GM21381 (cell line): ENCODE measurements at regions not wholly inside any gene's neighbourhood (a gene's known extent, or its start where the extent isn't known, plus 50 kb on each side); places are given as distances from the start of the nearest gene placed in this dataset.

Experiments
- ATAC-seq: cut with Tn5 transposase; IDR thresholded peaks from one replicate; pipeline ENCODE4 v1.9.1; 2021; ENCODE audit warnings: mild to moderate bottlenecking, moderate library complexity; ENCODE audit not compliant: unreplicated experiment

- no peak for ATAC-seq
These were observed 281.8 kb downstream of the RNF144B start for GRCh38 chr6:18668994-18669393.

DNA sequence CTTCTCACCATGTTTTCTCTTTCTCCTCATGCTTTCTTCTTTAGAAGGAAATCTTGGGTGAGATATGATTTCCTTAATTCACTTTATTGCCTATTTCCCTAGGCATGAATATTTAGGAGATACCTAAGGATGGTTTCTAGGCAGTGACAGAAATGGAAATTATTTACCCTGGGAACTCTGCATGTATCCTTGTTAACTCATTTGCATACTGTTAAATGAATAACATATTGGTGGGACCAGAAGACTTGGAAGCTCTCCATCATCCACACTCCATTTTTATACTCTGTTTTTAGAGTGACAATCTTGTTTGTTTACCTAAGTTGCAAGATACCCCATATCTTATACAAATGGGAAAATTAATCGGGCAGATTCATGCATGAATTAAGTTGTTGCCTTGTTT, 285.7 kb downstream of the RNF144B start:
- ATAC-seq: no peak

DNA sequence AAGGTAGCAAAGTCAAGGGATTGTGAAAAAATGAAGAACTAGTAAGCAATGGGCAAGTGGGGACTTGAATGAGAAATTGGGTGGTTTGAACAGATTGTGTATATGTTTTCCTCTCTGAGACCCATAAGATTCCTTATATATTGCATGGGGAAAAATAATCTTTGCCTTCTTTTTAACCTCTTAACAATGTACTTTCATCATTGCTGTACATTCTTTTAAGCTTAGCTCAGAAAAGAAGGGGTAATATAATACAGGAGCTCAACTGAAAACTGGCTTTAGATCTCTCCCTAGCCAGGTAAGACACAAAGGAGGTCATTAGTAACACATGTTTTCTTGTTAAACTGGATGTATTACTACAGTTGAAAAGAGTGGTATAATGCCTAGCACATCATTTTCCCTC, 287.2 kb downstream of the RNF144B start:
- no peak for ATAC-seq

GRCh38 chr6:18675881-18676280, 288.7 kb downstream of the RNF144B start:
- ATAC-seq: no peak

- ATAC-seq: no peak
These were observed 289.4 kb downstream of the RNF144B start for GRCh38 chr6:18676548-18676947.

DNA sequence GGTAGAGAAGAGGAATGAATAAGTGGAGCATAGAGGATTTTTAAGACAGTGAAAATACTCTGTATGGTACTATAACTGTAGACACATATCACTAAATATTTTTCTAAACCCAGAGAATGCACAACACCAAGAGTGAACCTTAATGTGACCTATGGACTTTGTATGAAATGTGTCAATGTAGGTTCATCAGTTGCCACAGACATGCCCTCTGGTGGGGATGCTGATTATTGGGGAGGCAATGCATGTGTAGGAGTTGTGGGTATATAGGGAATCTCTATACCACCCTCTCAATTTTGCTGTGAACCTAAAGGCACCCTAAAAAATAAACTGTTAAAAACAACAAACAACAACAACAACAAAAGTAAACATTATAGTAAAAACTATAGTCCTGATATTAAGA, 293.7 kb downstream of the RNF144B start:
- ATAC-seq: no peak

DNA sequence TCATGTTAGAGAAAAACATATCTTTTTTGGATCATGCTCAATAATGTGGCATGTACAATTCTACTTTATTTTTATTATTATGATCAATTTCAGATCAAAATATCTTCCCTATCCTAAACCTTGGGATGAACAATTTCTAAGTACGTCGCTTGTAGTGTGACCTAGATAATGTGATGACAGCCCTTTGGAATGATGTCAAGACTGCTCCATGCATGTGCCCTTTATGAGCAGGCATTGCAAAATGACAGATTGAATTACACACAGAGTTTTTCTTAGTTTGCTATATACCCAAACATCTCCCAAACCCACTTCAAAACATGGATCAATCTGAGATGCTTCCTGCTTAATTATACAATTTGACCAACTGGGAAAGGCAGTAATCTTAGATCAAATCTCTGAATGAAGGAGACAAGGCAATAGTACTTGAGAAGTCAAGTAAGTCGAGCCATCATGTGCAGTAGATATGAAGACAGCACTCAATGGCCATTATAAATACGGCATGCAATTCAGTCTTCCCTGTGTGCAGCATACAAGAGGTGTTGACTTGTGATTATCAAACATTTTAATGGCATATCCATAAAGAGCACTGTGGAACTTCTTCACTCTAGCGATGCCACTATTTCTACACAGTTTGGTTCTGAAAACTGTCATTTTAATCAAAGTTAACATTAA, 294.8 kb downstream of the RNF144B start:
- ATAC-seq: no peak

DNA sequence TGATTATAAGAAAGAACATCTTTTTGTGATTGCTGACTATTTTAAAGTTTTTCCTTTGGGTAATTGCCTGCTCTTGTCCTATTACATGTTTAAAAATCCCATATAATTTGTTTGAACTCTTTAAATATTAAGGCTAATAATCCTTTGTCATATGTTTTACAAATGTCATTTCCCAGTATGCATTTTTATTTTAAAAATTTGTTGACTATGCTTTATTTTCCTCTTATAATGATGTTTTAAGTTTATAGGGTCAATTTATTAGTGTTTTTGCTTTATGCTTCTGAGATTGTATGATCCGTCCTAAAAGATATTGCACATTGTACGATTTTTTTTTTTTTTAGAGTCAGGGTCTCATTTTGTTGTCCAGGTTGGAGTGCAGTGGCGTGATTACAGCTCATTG, 297.2 kb downstream of the RNF144B start:
- ATAC-seq: no peak

- ATAC-seq: no peak
These were observed 306.0 kb downstream of the RNF144B start for GRCh38 chr6:18692929-18693685.

DNA sequence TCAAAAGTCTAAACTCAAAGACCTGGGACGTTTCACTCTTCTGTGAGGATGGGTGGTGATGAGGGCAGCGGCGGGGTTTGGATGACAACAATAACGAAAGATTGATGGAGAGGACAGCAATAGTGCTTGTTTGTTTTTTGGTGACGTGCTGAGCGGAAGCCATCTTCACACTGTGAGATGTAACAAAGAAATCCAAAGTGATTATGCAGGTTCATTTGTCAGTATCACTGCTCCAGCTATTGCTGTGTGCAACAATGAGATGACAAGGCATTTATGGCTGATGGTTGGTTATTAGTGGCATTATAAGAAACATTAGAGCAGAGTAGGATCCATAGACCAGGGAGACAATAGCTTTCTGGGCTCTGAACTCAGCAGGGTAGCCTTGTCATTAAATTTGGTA, 306.7 kb downstream of the RNF144B start:
- ATAC-seq: no peak

DNA sequence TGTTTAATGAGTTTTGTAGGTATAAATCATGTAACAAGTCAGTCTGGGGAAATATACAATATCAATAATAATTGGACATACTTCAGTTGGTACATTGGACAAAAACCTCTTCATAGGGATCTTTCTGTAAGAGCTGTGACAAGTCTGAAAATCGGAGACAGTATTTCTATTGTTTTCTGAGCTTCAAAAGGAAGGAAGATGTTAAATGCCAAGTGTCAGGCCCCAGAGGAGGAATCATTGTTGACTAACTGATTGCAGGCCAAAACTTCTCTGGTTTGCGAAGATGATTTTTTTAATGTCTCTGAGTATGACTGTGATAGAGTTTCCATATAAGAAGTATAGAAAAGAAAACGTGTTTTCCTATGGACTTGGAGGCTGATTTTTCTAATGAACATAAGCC, 316.4 kb downstream of the RNF144B start:
- ATAC-seq: no peak

GRCh38 chr6:18707714-18708439, 320.7 kb downstream of the RNF144B start:
- ATAC-seq: no peak

DNA sequence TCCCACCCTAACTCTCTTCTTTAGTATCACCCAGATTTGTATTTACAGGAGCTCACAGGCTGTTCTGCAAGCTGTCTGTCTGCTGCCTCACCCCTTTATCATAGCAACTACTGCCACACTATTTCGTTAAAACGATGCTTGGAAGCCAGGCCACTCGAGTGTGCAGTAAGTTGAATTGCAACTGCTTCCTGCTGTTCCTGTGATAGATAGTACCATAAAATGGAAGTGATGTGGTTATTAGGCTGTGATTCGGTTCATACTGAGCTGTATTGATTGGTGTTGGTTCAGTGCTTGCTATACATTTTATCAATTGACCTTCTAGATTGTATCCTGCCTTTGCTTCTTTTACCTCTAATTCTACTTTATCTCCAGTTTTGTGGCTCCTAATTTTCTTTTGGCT, 325.4 kb downstream of the RNF144B start:
- ATAC-seq: no peak

GRCh38 chr6:18720075-18720474, 332.9 kb downstream of the RNF144B start:
- no peak for ATAC-seq

DNA sequence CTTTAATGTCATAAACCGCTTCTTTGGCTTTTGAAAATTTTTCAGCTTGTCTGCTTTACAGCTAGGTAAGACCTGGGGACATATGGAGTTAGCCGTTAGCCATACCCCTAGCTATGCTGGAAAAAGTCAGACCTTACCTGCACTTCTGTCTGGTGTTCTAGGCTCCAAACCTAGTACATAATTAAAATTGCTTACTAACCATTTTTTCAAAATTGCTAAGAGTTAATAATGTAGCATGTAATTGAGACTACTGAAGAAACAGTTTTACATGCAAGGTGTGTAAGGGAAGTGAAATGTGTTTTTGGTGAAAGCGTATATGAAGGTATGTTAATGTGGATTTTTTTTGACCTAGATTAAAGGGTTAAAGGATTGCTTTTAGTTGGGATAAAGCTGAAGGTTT, 336.9 kb downstream of the RNF144B start:
- no peak for ATAC-seq

GRCh38 chr6:18725449-18725848, 338.3 kb downstream of the RNF144B start:
- ATAC-seq: no peak

DNA sequence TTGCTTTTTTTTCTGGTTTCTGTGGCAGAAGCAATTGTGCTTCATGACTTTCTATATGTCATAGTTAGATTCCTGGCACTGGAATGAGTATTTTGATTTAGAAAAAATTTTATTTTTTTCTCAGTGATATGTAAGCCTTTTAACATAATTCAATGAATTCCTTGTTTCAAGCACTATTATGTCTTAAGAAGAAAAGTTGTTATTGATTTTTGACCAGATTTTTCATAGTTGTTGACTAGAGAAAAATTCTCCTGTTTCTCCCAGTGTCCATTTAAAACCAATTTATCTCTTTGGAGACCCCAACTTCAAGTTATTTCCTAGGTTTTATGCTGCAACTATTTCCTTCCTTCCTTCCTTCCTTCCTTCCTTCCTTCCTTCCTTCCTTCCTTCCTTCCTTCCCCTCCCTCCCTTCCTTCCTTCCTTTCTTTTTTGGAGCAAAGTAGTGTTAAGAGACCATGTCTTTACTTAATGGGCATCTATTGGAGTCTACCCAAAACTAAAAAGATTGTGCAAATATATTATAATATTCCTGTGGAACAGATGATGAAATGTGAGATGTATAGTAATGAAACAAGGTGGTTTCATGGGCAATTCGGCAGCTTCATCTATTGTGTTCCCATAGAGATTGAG, 346.9 kb downstream of the RNF144B start:
- ATAC-seq: no peak

DNA sequence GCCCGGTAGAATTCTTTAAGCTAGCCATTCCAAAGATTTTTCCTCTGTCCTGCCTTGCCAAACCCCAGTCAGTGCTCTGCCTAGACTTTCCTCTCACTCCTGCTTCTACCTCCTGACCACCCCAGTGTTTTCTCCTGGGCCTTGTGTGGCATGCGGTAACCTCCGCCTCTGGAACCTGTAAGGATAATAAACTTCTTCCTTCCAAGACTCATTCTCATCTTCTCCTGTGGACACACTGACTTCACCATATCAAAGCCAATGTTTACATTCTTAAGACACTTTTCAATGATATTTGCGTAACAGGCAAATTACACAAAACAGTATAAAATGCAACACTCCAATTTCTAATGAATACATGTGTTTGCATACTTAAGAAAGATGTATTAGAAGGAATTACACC, 354.6 kb downstream of the RNF144B start:
- ATAC-seq: no peak

DNA sequence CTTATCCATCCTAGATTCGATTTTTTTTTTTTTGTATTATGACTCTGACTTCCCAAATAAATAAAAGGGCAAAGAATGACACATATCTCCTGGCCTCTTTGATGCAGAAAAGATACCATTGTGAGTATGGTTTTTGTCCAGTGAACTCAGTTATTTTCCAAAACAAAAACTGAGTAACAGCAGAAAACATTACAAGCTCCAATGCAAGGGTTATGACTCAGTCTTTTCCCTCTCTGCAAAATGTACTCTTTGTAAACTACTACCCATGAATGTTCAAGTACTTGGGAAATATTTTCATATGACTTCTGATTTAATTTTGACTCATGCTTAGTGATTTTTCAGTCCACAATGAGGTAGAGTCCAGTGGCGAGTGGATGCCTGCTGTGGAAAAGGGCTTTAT, 355.3 kb downstream of the RNF144B start:
- ATAC-seq: no peak

DNA sequence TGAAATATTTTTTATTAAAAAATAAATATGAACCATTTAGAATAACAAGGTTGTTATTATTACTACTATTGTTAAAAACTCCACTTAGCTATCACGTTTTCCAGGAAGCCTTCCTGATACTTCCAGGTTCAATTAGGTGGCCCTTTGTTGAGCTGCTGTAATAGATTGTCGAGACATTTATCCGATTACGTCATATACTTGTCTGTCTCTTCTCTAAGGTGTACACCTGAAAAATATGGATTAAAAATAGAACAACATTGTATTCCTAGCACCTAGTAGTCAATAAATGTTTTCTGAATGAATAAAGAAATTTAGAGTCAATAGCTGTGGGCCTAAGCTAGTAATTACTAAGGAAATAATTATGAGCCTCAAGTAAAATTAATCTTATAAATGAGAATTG, 359.6 kb downstream of the RNF144B start:
- ATAC-seq: no peak

DNA sequence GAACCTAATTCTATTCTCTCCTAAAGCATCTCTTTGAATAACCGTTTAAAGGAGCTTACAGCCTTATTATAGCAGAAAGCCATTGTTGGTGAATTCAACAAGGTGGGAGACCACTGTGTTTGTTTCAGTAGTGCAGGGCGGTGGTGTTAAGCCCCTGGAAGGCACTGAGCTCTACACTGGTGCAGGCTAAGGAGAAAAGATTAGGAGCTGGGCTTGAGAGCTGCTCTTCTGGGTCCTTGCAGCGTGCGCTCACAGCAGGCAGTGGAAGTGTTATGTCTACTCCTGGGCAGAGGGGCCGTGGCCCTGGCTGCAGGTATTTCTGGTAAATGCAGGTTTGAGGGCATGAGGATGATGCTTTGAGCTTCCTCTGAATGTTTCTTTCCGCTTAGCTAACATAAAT, 361.2 kb downstream of the RNF144B start:
- ATAC-seq: no peak
